Esophagus muscularis mucosa (tissue), 3 donors: ENCODE measurements at regions not wholly inside any gene's neighbourhood (a gene's known extent, or its start where the extent isn't known, plus 50 kb on each side); places are given as distances from the start of the nearest gene placed in this dataset.

Experiments
- CTCF ChIP-seq, 3 experiments: fragments of 200-600 bp in 2 of 3; fragments of 450-650 bp in 1 of 3; sonication (generic) in 2 of 3; IDR thresholded peaks; one replicate each; pipeline ENCODE4 v1.5.1; 2017 to 2019; ENCODE audit warnings: antibody characterized with exemption in 3 of 3, mild to moderate bottlenecking in 2 of 3, moderate library complexity in 1 of 3
- POLR2A ChIP-seq: fragments of 450-650 bp; IDR thresholded peaks from one replicate; pipeline ENCODE4 v1.6.1; 2017; ENCODE audit warnings: antibody characterized with exemption, moderate library complexity, mild to moderate bottlenecking, low read depth
- POLR2AphosphoS5 ChIP-seq, 2 donors: sonication (generic); formaldehyde crosslinking; IDR thresholded peaks; one replicate each; pipeline ENCODE4 v1.6.1; 2017; ENCODE audit warnings: antibody characterized with exemption in 2 of 2

- TF ChIP-seq CTCF (IDR thresholded peaks at IDR 0.05) (no peak), POLR2A (no peak), POLR2AphosphoS5 (IDR thresholded peaks at IDR 0.05) (no peak)
Observed at GRCh38 chr6:8506126-8506525, 70.8 kb upstream of the SLC35B3 start.
